Body of pancreas (tissue), 4 donors: ENCODE measurements at regions not wholly inside any gene's neighbourhood (a gene's known extent, or its start where the extent isn't known, plus 50 kb on each side); places are given as distances from the start of the nearest gene placed in this dataset.

Experiments used
- ATAC-seq: fragments of 150-250 bp; one replicate; pipeline ENCODE4 v1.9.1; 2016
- DNase-seq, 4 donors: peaks; one replicate each; pipeline ENCODE4 v3.0.0-alpha.2; 2019
- H3K27ac ChIP-seq, 4 donors: fragments of 200-600 bp; sonication (generic); 1 replicate in 3 of 4; 2 replicates in 1 of 4; pipeline versions ENCODE4 v1.5.1 to v1.6.1; 2016 to 2019; ENCODE audit warnings: mild to moderate bottlenecking in 1 of 4, mixed read lengths in 1 of 4, moderate library complexity in 1 of 4
- H3K27me3 ChIP-seq, 2 donors: fragments of 200-600 bp; sonication (generic); one replicate each; pipeline ENCODE4 v1.6.0; 2016; ENCODE audit warnings: mild to moderate bottlenecking in 1 of 2
- H3K36me3 ChIP-seq, 2 donors: fragments of 200-600 bp; sonication (generic); replicated peaks in 1 of 2; 2 replicates each; pipeline ENCODE4 v1.5.1; 2016; ENCODE audit warnings: low read depth in 2 of 2; ENCODE audit not compliant: insufficient read depth in 1 of 2
- H3K4me1 ChIP-seq: fragments of 200-600 bp; sonication (generic); one replicate; pipeline ENCODE4 v1.6.0; 2016
- H3K4me3 ChIP-seq, 2 donors: fragments of 200-600 bp; sonication (generic); 1 replicate in 1 of 2; 2 replicates in 1 of 2; pipeline ENCODE4 v1.5.1; 2016 to 2019
- H3K9me3 ChIP-seq, 3 donors: fragments of 200-600 bp; sonication (generic); 1 replicate in 2 of 3; 2 replicates in 1 of 3; pipeline ENCODE4 v1.5.1; 2016
- POLR2A ChIP-seq, 3 donors: fragments of 450-650 bp; IDR thresholded peaks; one replicate each; pipeline ENCODE4 v1.6.1; 2016; ENCODE audit warnings: antibody characterized with exemption in 3 of 3, mild to moderate bottlenecking in 2 of 3
- WGBS, 2 donors: methylation state at CpG; one replicate each; pipeline ENCODE4 v1.1.5; 2017; 5-methylcytosine and 5-hydroxymethylcytosine counted together
- intact Hi-C: fragments of 100-400 bp; cut with DNase I; formaldehyde crosslinking; loops from one replicate; pipeline ENCODE4 v1.15.1; 2023
- TF ChIP-seq, protein P1 (sequence below), 7 experiments: fragments of 450-650 bp in 4 of 7; fragments of 200-600 bp in 3 of 7; sonication (generic) in 3 of 7; IDR thresholded peaks; one replicate each; pipeline ENCODE4 v1.5.1; 2016 to 2019; ENCODE audit warnings: antibody characterized with exemption in 7 of 7

- H3K4me3 ChIP-seq: no peak overlapping the region
Measured at GRCh38 chr5:57103317-57103907, 70.4 kb upstream of the GPBP1 start.

GRCh38 chr5:57106661-57107060 is 67.2 kb upstream of the GPBP1 start:
- WGBS, 2 donors: 91 to 96% methylated on average over 2 of the region's 2 CpGs
- H3K9me3 ChIP-seq: no peaks in the 10 kb centered on the region
- TF ChIP-seq, protein P1, sequence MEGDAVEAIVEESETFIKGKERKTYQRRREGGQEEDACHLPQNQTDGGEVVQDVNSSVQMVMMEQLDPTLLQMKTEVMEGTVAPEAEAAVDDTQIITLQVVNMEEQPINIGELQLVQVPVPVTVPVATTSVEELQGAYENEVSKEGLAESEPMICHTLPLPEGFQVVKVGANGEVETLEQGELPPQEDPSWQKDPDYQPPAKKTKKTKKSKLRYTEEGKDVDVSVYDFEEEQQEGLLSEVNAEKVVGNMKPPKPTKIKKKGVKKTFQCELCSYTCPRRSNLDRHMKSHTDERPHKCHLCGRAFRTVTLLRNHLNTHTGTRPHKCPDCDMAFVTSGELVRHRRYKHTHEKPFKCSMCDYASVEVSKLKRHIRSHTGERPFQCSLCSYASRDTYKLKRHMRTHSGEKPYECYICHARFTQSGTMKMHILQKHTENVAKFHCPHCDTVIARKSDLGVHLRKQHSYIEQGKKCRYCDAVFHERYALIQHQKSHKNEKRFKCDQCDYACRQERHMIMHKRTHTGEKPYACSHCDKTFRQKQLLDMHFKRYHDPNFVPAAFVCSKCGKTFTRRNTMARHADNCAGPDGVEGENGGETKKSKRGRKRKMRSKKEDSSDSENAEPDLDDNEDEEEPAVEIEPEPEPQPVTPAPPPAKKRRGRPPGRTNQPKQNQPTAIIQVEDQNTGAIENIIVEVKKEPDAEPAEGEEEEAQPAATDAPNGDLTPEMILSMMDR (IDR thresholded peaks at IDR 0.05): no peak
- TF ChIP-seq POLR2A (IDR thresholded peaks at IDR 0.05): no peak
- H3K27ac ChIP-seq: no peak overlapping the region
- DNase-seq (no peak), ATAC-seq (no peak)
- H3K36me3 ChIP-seq: no peaks in the 10 kb centered on the region
- no peaks in the 10 kb centered on the region for H3K27me3 ChIP-seq
- H3K4me3 ChIP-seq: no peak overlapping the region
- H3K4me1 ChIP-seq: peaks cover 18% of the 10 kb centered on the region
- intact Hi-C loops: no loop called here

More at GRCh38 chr5:57103317-57103907, 70.4 kb upstream of the GPBP1 start:
- no peaks in the 10 kb centered on the region for H3K9me3 ChIP-seq
- no peak for TF ChIP-seq POLR2A (IDR thresholded peaks at IDR 0.05)
- TF ChIP-seq, protein P1 (IDR thresholded peaks at IDR 0.05): no peak
- peak; percentile 35 for ATAC-seq
- peak overlapping the region in 3 of 4 donors; percentile 6 to 54 (median 32) for H3K27ac ChIP-seq
- intact Hi-C loops: no loop called here
- peak in 3 of 4 donors; percentile 15 to 20 (median 18) for DNase-seq
- WGBS, 2 donors: 41 to 43% methylated on average over 5 of the region's 5 CpGs
- no peaks in the 10 kb centered on the region for H3K36me3 ChIP-seq
- H3K27me3 ChIP-seq: no peaks in the 10 kb centered on the region
- peaks cover 18% of the 10 kb centered on the region for H3K4me1 ChIP-seq

GRCh38 chr5:57111993-57112392 is 61.9 kb upstream of the GPBP1 start:
- no peak for ATAC-seq
- Histone ChIP-seq H3K36me3 (no peaks in the 10 kb centered on the region), H3K27me3 (no peaks in the 10 kb centered on the region), H3K9me3 (no peaks in the 10 kb centered on the region), H3K4me3 (no peak overlapping the region), H3K4me1 (no peaks in the 10 kb centered on the region), H3K27ac (no peak overlapping the region)
- no peak for DNase-seq
- WGBS, 2 donors: 35 to 46% methylated on average over 2 of the region's 2 CpGs
- intact Hi-C loops: no loop called here
- no peak for TF ChIP-seq POLR2A (IDR thresholded peaks at IDR 0.05)

- H3K4me1 ChIP-seq: no peaks in the 10 kb centered on the region
- ATAC-seq (no peak), DNase-seq (no peak)
- H3K27me3 ChIP-seq: no peaks in the 10 kb centered on the region
- no peak for TF ChIP-seq POLR2A (IDR thresholded peaks at IDR 0.05)
- TF ChIP-seq, protein P1 (IDR thresholded peaks at IDR 0.05): no peak
- H3K9me3 ChIP-seq: no peaks in the 10 kb centered on the region
- H3K27ac ChIP-seq: no peak overlapping the region
- intact Hi-C loops: no loop called here
- H3K4me3 ChIP-seq: no peak overlapping the region
- no peaks in the 10 kb centered on the region for H3K36me3 ChIP-seq
Measured at GRCh38 chr5:57113481-57113880, 60.4 kb upstream of the GPBP1 start.

- Histone ChIP-seq H3K4me1 (no peaks in the 10 kb centered on the region), H3K27ac (no peak overlapping the region), H3K36me3 (no peaks in the 10 kb centered on the region), H3K4me3 (no peak overlapping the region), H3K9me3 (no peaks in the 10 kb centered on the region), H3K27me3 (no peaks in the 10 kb centered on the region)
- intact Hi-C loops: no loop called here
- ATAC-seq: no peak
- TF ChIP-seq, protein P1 (IDR thresholded peaks at IDR 0.05): no peak
- TF ChIP-seq POLR2A (IDR thresholded peaks at IDR 0.05): no peak
- WGBS, 2 donors: 15 to 23% methylated on average over 1 of the region's 1 CpG
- no peak for DNase-seq
Measured at GRCh38 chr5:57117596-57117995, 56.3 kb upstream of the GPBP1 start.
